Hematopoietic multipotent progenitor cell treated with erythropoietin and hydrocortisone succinate and interleukin-3 and kit ligand, for 8 days (in vitro differentiated cells): ENCODE measurements at regions not wholly inside any gene's neighbourhood (a gene's known extent, or its start where the extent isn't known, plus 50 kb on each side); places are given as distances from the start of the nearest gene placed in this dataset.

ENCODE experiments used
- DNase-seq: peaks from one replicate; pipeline ENCODE4 v3.0.0-alpha.2; 2015

GRCh38 chr15:77723756-77724155 lies 91.0 kb upstream of the LINGO1 start:
- DNase-seq: no peak

- no peak for DNase-seq
These were observed 90.2 kb upstream of the LINGO1 start for GRCh38 chr15:77722759-77723460.

GRCh38 chr15:77721963-77722362 lies 89.3 kb upstream of the LINGO1 start:
- DNase-seq: no peak

GRCh38 chr15:77720655-77721054 lies 87.9 kb upstream of the LINGO1 start:
- DNase-seq: no peak

GRCh38 chr15:77720173-77720572 lies 87.5 kb upstream of the LINGO1 start:
- DNase-seq: no peak

GRCh38 chr15:77719450-77719849 lies 86.7 kb upstream of the LINGO1 start:
- DNase-seq: no peak

GRCh38 chr15:77717333-77717990 lies 84.8 kb upstream of the LINGO1 start:
- DNase-seq: no peak

- DNase-seq: no peak
These were observed 84.1 kb upstream of the LINGO1 start for GRCh38 chr15:77716632-77717332.

- DNase-seq: no peak
These were observed 83.1 kb upstream of the LINGO1 start for GRCh38 chr15:77715860-77716259.

- DNase-seq: peak; percentile 30
These were observed 82.3 kb upstream of the LINGO1 start for GRCh38 chr15:77715051-77715450.

GRCh38 chr15:77714555-77714954 lies 81.8 kb upstream of the LINGO1 start:
- no peak for DNase-seq

GRCh38 chr15:77714023-77714422 lies 81.3 kb upstream of the LINGO1 start:
- DNase-seq: no peak

GRCh38 chr15:77713281-77713680 lies 80.6 kb upstream of the LINGO1 start:
- no peak for DNase-seq

- no peak for DNase-seq
These were observed 79.7 kb upstream of the LINGO1 start for GRCh38 chr15:77712438-77712837.

- DNase-seq: no peak
These were observed 77.9 kb upstream of the LINGO1 start for GRCh38 chr15:77710637-77711036.

GRCh38 chr15:77710206-77710605 lies 77.5 kb upstream of the LINGO1 start:
- no peak for DNase-seq

GRCh38 chr15:77709135-77709886 lies 76.6 kb upstream of the LINGO1 start:
- no peak for DNase-seq

- DNase-seq: no peak
These were observed 74.0 kb upstream of the LINGO1 start for GRCh38 chr15:77706482-77707244.

GRCh38 chr15:77702211-77702957 lies 69.7 kb upstream of the LINGO1 start:
- no peak for DNase-seq

GRCh38 chr15:77698481-77698880 lies 65.8 kb upstream of the LINGO1 start:
- no peak for DNase-seq

- DNase-seq: no peak
These were observed 65.2 kb upstream of the LINGO1 start for GRCh38 chr15:77697893-77698292.

- DNase-seq: no peak
These were observed 64.2 kb upstream of the LINGO1 start for GRCh38 chr15:77696871-77697270.
